IPS-15b (cell line): ENCODE measurements at regions not wholly inside any gene's neighbourhood (a gene's known extent, or its start where the extent isn't known, plus 50 kb on each side); places are given as distances from the start of the nearest gene placed in this dataset.

Experiments
- H3K27me3 ChIP-seq: one replicate; pipeline ENCODE4 v1.6.1; 2013; ENCODE audit warnings: low read length; ENCODE audit not compliant: control insufficient read depth, insufficient read depth
- H3K36me3 ChIP-seq: one replicate; pipeline ENCODE4 v1.6.1; 2013; ENCODE audit warnings: low read length; ENCODE audit not compliant: control insufficient read depth, insufficient read depth
- H3K4me1 ChIP-seq: one replicate; pipeline ENCODE4 v1.6.1; 2013; ENCODE audit warnings: mild to moderate bottlenecking, low read length; ENCODE audit not compliant: control insufficient read depth, insufficient read depth
- H3K4me3 ChIP-seq: one replicate; pipeline ENCODE4 v1.5.1; 2013; ENCODE audit warnings: low read depth, low read length
- H3K9ac ChIP-seq: one replicate; pipeline ENCODE4 v1.6.1; 2013; ENCODE audit warnings: low read depth, mild to moderate bottlenecking, low read length
- H3K9me3 ChIP-seq: one replicate; pipeline ENCODE4 v1.6.1; 2013; ENCODE audit warnings: mild to moderate bottlenecking, low read length; ENCODE audit not compliant: control insufficient read depth, insufficient read depth

DNA sequence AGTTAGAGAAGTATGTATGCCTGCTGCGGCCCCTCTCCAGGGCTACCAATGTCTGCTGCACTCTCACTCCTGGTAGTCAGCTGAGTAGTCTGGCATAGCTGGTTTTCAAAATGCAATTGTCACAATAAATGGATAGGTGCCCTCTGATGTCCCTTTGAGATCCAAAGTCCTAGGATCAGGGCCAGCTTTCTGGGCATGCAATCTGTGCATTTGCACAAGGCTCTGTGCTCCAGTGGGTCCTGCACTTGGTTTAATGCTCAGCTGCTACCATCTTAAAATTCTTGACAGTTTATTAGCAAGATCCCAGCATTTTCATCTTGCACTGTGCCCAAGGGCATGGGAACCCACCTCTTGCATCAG lies 233.8 kb downstream of the LTN1 start:
- Histone ChIP-seq H3K36me3 (no peaks in the 10 kb centered on the region), H3K9me3 (no peaks in the 10 kb centered on the region), H3K27me3 (no peaks in the 10 kb centered on the region), H3K4me3 (no peak overlapping the region), H3K4me1 (peaks cover 9% of the 10 kb centered on the region), H3K9ac (no peak overlapping the region)

DNA sequence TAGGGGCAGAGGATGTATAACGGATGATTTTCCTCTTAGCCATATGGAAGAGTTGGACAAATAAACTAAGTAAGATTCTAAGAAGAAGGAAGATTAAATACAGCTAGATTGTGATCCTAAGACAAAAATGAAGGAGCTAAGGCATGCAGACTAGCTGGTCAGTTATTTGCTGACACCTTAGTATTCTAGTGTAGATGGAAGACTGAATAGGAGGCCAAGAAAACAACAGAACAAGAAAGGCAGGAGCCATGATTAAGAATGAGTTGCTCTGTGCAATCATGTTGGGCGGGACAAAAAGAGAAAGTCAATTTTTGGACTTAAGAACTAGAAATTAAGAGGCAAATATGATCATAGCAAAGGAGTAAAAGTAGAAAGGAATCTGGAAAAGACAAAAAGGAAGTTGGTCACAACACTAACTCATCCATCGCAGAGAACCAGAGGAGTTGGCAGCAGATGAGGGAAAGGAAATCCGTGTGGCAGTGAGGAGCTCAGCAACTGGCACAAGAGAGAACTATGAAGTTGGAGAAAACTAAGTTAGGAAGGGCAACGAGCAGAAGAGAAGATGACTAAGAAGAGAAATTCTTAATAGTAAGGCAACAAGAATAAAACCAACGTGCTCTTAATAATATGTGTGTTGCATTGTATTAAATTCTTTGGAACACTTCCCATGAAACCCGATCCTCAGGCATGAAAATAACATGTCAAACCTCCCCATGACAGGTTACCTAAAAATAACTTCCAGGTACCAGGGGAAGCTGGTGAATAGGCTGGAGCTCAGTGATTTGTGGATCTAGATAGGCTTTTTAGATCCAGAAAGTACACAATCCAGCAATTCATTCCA lies 234.4 kb downstream of the LTN1 start:
- Histone ChIP-seq H3K9ac (no peak overlapping the region), H3K36me3 (no peaks in the 10 kb centered on the region), H3K9me3 (no peaks in the 10 kb centered on the region), H3K27me3 (no peaks in the 10 kb centered on the region), H3K4me1 (peaks cover 9% of the 10 kb centered on the region), H3K4me3 (no peak overlapping the region)

DNA sequence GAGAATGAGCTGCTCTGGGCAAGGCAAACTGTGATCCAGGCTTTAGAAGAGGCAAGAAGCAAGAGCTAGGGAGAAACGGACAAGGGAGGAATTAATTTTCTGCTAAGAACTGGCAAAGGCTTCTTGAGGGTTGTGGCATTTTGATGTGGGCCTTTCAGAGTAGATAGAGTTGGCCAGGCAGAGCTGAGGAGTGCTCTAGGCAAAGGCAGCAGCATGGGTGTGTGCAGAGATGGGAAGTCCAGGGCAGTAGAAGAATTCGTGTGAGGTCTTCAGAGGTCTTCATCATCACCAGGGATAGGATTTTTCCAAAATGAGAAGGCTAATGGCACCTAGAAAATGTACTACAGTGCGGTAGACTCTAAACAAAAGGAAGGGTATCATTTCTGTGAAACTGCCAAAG lies 237.8 kb downstream of the LTN1 start:
- H3K9ac ChIP-seq, result no peak overlapping the region
- H3K9me3 ChIP-seq, result no peaks in the 10 kb centered on the region
- no peaks in the 10 kb centered on the region for H3K36me3 ChIP-seq

DNA sequence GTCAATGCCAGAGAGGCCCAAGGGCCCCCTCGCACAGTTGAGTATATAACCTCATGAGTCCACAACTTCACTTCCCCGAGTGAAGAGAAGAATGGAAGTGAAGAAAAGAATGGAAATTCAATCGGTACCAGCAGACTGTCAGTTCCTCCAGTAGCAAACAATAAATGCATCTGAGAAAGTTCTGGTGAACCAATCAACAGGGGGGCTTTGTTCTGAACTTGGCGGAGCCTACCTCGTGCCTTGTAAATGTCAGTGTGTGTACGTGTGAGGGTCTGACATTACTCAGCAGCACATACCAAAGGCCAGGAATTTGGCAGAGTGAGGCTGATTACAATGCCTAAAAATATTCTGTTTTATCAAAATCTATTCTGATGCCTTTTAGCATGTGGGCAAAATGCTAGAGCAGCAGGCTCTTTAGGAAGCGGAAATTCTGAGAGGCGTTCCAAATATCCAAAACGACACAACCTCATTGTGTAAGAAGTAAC lies 238.5 kb downstream of the LTN1 start:
- H3K4me3 ChIP-seq, result no peak overlapping the region
- no peaks in the 10 kb centered on the region for H3K9me3 ChIP-seq
- H3K4me1 ChIP-seq, result peaks cover 9% of the 10 kb centered on the region
- no peak overlapping the region for H3K9ac ChIP-seq
- no peaks in the 10 kb centered on the region for H3K36me3 ChIP-seq
- H3K27me3 ChIP-seq, result no peaks in the 10 kb centered on the region

More for the DNA sequence above, 237.8 kb downstream of the LTN1 start:
- peaks cover 9% of the 10 kb centered on the region for H3K4me1 ChIP-seq
- no peak overlapping the region for H3K4me3 ChIP-seq
- H3K27me3 ChIP-seq, result no peaks in the 10 kb centered on the region

DNA sequence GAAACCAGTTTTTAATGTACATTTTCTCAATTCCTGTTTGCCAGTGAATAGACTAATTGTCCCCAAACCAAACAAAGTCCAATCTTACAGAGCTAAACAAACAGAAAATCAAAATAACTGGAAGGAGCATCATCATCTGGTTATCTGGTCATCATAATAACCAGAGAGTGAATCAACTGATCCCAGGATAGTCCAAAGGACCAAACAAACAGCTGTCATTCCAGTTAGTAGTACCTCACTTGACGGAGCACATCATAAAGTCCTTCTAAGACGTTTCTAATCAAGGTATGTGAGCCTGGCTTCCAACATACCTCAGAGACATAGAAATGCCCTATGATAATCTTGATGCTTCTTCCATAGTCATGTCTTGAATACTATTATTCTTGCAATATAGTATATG lies 240.5 kb downstream of the LTN1 start:
- no peaks in the 10 kb centered on the region for H3K9me3 ChIP-seq
- no peaks in the 10 kb centered on the region for H3K27me3 ChIP-seq
- no peak overlapping the region for H3K9ac ChIP-seq
- no peaks in the 10 kb centered on the region for H3K36me3 ChIP-seq
- peaks cover 4% of the 10 kb centered on the region for H3K4me1 ChIP-seq
- H3K4me3 ChIP-seq, result no peak overlapping the region

DNA sequence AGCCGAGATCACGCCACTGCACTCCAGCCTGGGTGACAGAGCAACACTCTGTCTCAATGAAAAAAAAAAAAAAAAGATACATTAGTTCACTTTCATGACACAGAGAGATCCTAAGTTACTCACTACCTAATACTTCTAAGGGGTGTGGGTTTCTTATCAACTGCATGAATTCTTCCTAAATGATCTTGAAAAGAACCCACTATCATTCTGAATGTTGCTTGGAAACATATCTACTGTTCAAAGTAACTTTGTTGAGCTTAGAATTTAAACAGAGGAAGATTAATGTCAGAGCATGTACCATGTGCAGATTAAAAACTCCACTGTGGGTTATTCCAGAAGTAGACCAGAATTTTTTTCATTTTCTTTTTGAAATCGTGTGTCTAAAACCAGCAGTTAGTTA lies 241.5 kb downstream of the LTN1 start:
- Histone ChIP-seq H3K27me3 (no peaks in the 10 kb centered on the region), H3K9ac (no peak overlapping the region), H3K36me3 (no peaks in the 10 kb centered on the region), H3K4me3 (no peak overlapping the region), H3K9me3 (no peaks in the 10 kb centered on the region), H3K4me1 (peaks cover 3% of the 10 kb centered on the region)

DNA sequence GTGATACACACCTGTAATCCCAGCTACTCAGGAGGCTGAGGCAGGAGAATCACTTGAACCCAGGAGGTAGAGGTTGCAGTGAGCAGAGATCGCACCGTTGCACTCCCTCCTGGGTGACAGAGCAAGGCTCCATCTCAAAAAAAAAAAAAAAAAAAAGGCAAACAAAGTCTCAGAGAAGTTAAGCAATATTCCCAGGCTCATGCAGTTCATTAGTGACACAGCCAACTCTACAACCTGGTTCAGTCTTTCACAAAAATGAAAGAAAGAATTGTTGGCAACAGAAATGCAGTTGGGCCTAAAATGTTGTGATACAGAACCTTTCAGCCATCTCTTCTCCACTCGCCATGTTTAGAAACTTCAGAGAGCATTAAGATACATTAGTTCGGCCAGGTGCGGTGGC lies 242.1 kb downstream of the LTN1 start:
- no peaks in the 10 kb centered on the region for H3K27me3 ChIP-seq
- H3K4me1 ChIP-seq, result no peaks in the 10 kb centered on the region
- H3K4me3 ChIP-seq, result no peak overlapping the region
- H3K9ac ChIP-seq, result no peak overlapping the region
- H3K36me3 ChIP-seq, result no peaks in the 10 kb centered on the region
- H3K9me3 ChIP-seq, result no peaks in the 10 kb centered on the region

DNA sequence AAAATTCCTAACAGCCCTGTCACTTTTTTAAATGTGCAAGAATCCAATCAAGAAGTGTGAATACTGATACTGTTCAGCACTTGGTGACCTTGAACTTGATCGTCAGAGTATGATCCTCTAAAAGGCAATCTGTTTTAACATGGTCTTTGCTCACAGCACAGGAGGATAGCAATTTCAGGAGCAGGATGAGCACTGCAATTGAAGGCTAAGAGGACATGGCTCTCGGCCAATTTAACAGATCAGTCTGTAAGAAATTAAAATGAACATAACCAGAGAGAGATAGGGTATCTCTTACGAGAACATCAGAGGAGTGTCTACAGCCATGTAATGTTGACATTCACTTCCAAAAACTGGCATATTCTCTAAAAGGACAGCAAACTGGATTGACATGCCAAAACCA lies 243.1 kb downstream of the LTN1 start:
- Histone ChIP-seq H3K9ac (no peak overlapping the region), H3K27me3 (no peaks in the 10 kb centered on the region), H3K4me3 (no peak overlapping the region), H3K36me3 (no peaks in the 10 kb centered on the region), H3K9me3 (no peaks in the 10 kb centered on the region), H3K4me1 (no peaks in the 10 kb centered on the region)

DNA sequence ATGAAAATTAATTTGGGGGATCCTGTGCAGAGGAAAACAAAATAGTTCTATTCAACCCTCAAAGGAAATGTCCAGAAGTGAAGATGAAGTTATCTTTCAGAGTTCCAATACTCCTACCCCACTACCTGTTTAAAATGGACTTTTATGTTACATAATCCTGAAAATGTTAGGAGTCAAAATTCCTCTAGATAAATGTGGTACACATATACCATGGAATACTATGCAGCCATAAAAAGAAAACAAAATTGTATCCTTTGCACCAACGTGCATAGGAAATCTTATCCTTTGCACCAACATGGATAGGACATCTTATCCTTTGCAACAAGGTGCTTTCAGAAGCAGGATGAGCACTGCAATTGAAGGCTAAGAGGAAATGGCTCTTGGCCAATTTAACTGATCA lies 245.2 kb downstream of the LTN1 start:
- H3K36me3 ChIP-seq, result no peaks in the 10 kb centered on the region
- no peaks in the 10 kb centered on the region for H3K27me3 ChIP-seq
- no peak overlapping the region for H3K4me3 ChIP-seq
- no peaks in the 10 kb centered on the region for H3K4me1 ChIP-seq
- H3K9me3 ChIP-seq, result no peaks in the 10 kb centered on the region
- H3K9ac ChIP-seq, result no peak overlapping the region

DNA sequence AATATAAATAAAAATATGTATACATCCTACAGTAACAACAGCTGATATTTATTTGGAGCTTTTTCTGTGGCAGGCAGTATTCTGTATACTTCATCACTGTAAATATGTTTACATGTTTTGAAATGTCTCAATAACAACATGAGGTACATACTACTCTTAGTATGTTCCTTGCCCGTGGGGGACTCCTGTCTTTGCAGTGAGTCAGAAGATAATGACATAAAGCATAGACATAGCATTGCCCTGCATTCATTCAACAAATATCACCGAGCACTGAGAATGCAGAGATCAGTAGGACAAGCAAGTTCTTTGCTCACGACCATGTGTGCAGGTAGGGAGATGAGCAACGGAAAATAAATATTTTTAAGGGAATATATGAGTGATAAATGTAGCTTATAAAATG lies 246.5 kb downstream of the LTN1 start:
- H3K4me1 ChIP-seq, result no peaks in the 10 kb centered on the region
- no peaks in the 10 kb centered on the region for H3K27me3 ChIP-seq

DNA sequence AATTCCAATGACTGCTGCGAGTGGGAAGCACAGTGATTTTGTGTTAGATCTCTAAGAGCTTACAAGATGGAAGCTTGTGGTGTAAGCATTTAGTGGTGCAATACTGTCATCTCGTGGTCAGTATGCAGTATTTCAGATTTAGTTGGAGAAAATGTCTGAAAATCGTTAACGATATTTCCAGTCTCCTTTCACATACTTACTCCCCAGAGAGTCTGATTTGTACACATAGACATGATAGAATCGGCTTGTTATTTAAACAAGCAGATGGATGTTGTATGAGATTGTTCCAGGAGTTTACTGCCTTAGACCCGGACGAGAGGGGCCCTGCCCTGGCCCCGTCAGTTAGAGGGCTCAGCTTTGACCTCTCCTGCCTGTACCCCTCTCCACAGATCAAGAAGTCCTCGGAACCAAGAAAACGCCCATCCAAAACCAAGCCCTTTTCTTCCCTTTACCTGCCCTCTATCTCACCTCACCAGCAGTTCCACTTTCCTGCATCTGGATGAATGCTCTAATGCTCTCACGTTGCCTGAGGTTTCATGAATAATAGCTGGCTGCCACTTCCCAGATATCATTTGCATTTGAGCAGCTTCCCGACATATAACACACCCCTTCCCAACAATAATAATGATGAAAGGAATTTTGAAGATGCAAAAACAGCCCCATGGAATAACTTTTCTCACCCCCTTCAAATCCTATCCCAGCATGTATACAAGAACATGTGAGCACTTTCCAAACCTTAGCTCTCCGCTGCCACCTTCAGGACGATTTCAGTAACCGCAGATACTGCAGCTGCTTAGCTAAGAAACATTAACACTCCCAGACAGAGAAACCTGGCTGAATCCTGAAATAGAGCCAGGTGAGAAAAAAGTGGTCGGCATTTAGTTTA lies 247.3 kb downstream of the LTN1 start:
- H3K4me3 ChIP-seq, result peak overlapping the region; percentile 41
- H3K36me3 ChIP-seq, result no peaks in the 10 kb centered on the region
- no peak overlapping the region for H3K9ac ChIP-seq
- no peaks in the 10 kb centered on the region for H3K9me3 ChIP-seq
- no peaks in the 10 kb centered on the region for H3K4me1 ChIP-seq
- H3K27me3 ChIP-seq, result no peaks in the 10 kb centered on the region

More for the DNA sequence above, 246.5 kb downstream of the LTN1 start:
- Histone ChIP-seq H3K9ac (no peak overlapping the region), H3K4me3 (no peak overlapping the region), H3K9me3 (no peaks in the 10 kb centered on the region), H3K36me3 (no peaks in the 10 kb centered on the region)

DNA sequence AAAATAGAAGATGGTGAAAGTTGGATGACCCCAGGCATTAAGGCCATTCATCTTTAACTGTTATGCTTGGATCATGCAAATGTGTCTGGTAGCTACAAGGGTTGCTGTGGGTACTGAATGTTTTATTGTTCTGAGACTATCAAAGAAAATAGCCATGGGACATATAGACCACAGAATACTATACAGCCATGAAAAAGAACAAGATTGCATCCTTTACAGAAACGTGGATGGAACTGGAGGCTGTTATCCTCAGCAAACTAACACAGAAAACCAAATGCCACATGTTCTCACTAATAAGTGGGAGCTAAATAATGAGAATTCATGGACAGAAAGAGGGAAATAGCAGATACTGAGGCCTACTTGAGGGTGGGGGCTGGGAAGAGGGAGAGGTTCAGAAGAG lies 249.0 kb downstream of the LTN1 start:
- Histone ChIP-seq H3K27me3 (no peaks in the 10 kb centered on the region), H3K4me3 (no peak overlapping the region), H3K36me3 (no peaks in the 10 kb centered on the region), H3K9me3 (no peaks in the 10 kb centered on the region), H3K9ac (no peak overlapping the region), H3K4me1 (peaks cover 3% of the 10 kb centered on the region)
